Peyer's patch (tissue), 4 donors: ENCODE measurements at regions not wholly inside any gene's neighbourhood (a gene's known extent, or its start where the extent isn't known, plus 50 kb on each side); places are given as distances from the start of the nearest gene placed in this dataset.

Source experiments
- DNase-seq, 3 donors: peaks; one replicate each; pipeline ENCODE4 v3.0.0-alpha.2; 2017 to 2019
- H3K27ac ChIP-seq, 4 donors: fragments of 200-600 bp; sonication (generic); one replicate each; pipeline ENCODE4 v1.5.1; 2016 to 2019
- H3K27me3 ChIP-seq, 2 donors: fragments of 200-600 bp; sonication (generic); one replicate each; pipeline ENCODE4 v1.5.1; 2019
- H3K36me3 ChIP-seq, 3 donors: fragments of 200-600 bp; sonication (generic); one replicate each; pipeline ENCODE4 v1.5.1; 2016 to 2019
- H3K4me1 ChIP-seq, 4 donors: fragments of 200-600 bp; sonication (generic); one replicate each; pipeline ENCODE4 v1.5.1; 2016 to 2019
- H3K4me3 ChIP-seq, 4 donors: fragments of 200-600 bp; sonication (generic); 1 replicate in 3 of 4; 2 replicates in 1 of 4; pipeline ENCODE4 v1.5.1; 2016 to 2019; ENCODE audit warnings: mild to moderate bottlenecking in 1 of 4
- H3K9me3 ChIP-seq, 4 donors: fragments of 200-600 bp; sonication (generic); one replicate each; pipeline ENCODE4 v1.5.1; 2016 to 2019; ENCODE audit warnings: mild to moderate bottlenecking in 1 of 4
- CTCF ChIP-seq, 6 experiments: fragments of 450-650 bp in 4 of 6; fragments of 200-600 bp in 2 of 6; sonication (generic) in 1 of 6; IDR thresholded peaks; one replicate each; pipeline ENCODE4 v1.5.1; 2017 to 2019; ENCODE audit warnings: antibody characterized with exemption in 6 of 6, mild to moderate bottlenecking in 3 of 6, moderate library complexity in 1 of 6
- POLR2A ChIP-seq, 2 donors: fragments of 450-650 bp; IDR thresholded peaks; one replicate each; pipeline ENCODE4 v1.5.1; 2017; ENCODE audit warnings: antibody characterized with exemption in 2 of 2, mild to moderate bottlenecking in 2 of 2, moderate library complexity in 2 of 2

DNA sequence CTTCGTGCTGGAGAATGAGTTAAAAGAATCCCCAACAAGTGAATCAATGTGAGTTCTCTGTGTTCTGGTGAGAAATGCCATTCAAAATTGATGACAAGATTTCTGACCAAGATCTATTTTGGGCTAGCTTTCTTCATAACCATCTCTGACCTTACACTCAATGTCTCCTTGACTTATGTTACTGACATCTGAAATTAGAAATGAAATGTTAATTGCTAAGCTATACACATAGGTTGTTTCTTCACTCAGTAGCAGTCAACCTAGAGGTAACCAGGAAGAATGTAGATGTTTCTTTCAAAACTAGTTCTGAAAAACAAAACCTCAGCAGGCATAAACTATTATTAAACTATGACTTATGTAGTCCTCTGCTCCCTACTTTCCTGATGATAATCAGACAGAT, 2220.7 kb upstream of the C9orf72 start:
- no peak overlapping the region for H3K4me3 ChIP-seq
- no peak for DNase-seq
- TF ChIP-seq CTCF (IDR thresholded peaks at IDR 0.05), result no peak
- TF ChIP-seq POLR2A (IDR thresholded peaks at IDR 0.05), result no peak
- no peak overlapping the region for H3K27ac ChIP-seq
- no peaks in the 10 kb centered on the region for H3K27me3 ChIP-seq
- H3K9me3 ChIP-seq, result no peaks in the 10 kb centered on the region
- H3K4me1 ChIP-seq, result no peaks in the 10 kb centered on the region
- no peaks in the 10 kb centered on the region for H3K36me3 ChIP-seq

DNA sequence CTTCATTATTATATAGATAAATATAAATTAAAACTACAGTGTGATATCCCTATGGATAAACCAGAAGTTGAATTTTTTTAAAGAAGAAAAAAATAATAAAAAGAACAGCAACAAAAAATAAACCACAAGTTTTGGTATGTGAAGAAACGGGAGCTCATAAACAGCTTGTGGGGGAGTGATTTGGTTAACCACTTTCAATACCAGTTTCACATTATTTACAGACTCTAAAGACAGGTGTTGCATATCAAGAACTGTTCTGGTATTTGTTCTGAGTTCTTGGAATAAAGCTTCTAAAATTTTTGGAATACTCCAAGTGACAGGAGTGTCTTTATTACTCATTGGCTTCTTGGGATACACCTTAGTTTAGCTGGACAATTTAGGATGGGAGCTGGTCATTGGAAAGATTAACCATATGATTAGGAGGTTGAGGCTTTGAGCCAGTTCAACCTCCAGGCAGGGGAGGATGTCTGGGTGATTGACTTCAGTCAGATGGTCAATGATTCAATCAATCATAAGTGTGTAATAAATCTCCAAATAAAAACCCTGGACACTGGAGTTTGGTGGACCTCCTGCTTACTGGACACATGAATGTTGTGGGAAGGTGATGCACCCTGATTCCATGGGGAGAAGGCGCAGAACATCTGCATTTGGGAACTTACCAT, 2223.1 kb upstream of the C9orf72 start:
- TF ChIP-seq CTCF (IDR thresholded peaks at IDR 0.05) (no peak), POLR2A (IDR thresholded peaks at IDR 0.05) (no peak)
- no peaks in the 10 kb centered on the region for H3K36me3 ChIP-seq
- H3K4me3 ChIP-seq, result no peak overlapping the region
- no peak for DNase-seq
- H3K27me3 ChIP-seq, result no peaks in the 10 kb centered on the region
- no peak overlapping the region for H3K27ac ChIP-seq
- H3K9me3 ChIP-seq, result no peaks in the 10 kb centered on the region
- no peaks in the 10 kb centered on the region for H3K4me1 ChIP-seq

- TF ChIP-seq CTCF (IDR thresholded peaks at IDR 0.05), result no peak
- TF ChIP-seq POLR2A (IDR thresholded peaks at IDR 0.05), result no peak
- Histone ChIP-seq H3K4me1 (no peaks in the 10 kb centered on the region), H3K9me3 (no peaks in the 10 kb centered on the region), H3K27ac (no peak overlapping the region), H3K4me3 (no peak overlapping the region), H3K27me3 (no peaks in the 10 kb centered on the region), H3K36me3 (no peaks in the 10 kb centered on the region)
- no peak for DNase-seq
These were observed 2225.3 kb upstream of the C9orf72 start for GRCh38 chr9:29798599-29798998.

- H3K27ac ChIP-seq, result no peak overlapping the region
- no peaks in the 10 kb centered on the region for H3K36me3 ChIP-seq
- no peak overlapping the region for H3K4me3 ChIP-seq
- H3K9me3 ChIP-seq, result no peaks in the 10 kb centered on the region
- H3K4me1 ChIP-seq, result no peaks in the 10 kb centered on the region
- no peak for DNase-seq
- H3K27me3 ChIP-seq, result no peaks in the 10 kb centered on the region
- TF ChIP-seq CTCF (IDR thresholded peaks at IDR 0.05) (no peak), POLR2A (IDR thresholded peaks at IDR 0.05) (no peak)
These were observed 2225.9 kb upstream of the C9orf72 start for GRCh38 chr9:29799227-29799626.

- H3K9me3 ChIP-seq, result no peaks in the 10 kb centered on the region
- no peaks in the 10 kb centered on the region for H3K36me3 ChIP-seq
- no peak for DNase-seq
- H3K27ac ChIP-seq, result no peak overlapping the region
- TF ChIP-seq POLR2A (IDR thresholded peaks at IDR 0.05), result no peak
- no peak for TF ChIP-seq CTCF (IDR thresholded peaks at IDR 0.05)
- H3K27me3 ChIP-seq, result no peaks in the 10 kb centered on the region
- no peaks in the 10 kb centered on the region for H3K4me1 ChIP-seq
- no peak overlapping the region for H3K4me3 ChIP-seq
These were observed 2227.5 kb upstream of the C9orf72 start for GRCh38 chr9:29800821-29801220.

- no peaks in the 10 kb centered on the region for H3K9me3 ChIP-seq
- H3K27me3 ChIP-seq, result no peaks in the 10 kb centered on the region
- H3K4me1 ChIP-seq, result no peaks in the 10 kb centered on the region
- no peak for TF ChIP-seq CTCF (IDR thresholded peaks at IDR 0.05)
- no peak for TF ChIP-seq POLR2A (IDR thresholded peaks at IDR 0.05)
- H3K36me3 ChIP-seq, result no peaks in the 10 kb centered on the region
- no peak overlapping the region for H3K27ac ChIP-seq
- H3K4me3 ChIP-seq, result no peak overlapping the region
- no peak for DNase-seq
These were observed 2229.2 kb upstream of the C9orf72 start for GRCh38 chr9:29802454-29802853.
